Hypothalamus (tissue), 51 donors: ENCODE measurements at regions not wholly inside any gene's neighbourhood (a gene's known extent, or its start where the extent isn't known, plus 50 kb on each side); places are given as distances from the start of the nearest gene placed in this dataset.

Experiments used
- DNase-seq, 51 donors: peaks; one replicate each; lab custom pipeline; 2025; lab: John Stamatoyannopoulos, UW

DNA sequence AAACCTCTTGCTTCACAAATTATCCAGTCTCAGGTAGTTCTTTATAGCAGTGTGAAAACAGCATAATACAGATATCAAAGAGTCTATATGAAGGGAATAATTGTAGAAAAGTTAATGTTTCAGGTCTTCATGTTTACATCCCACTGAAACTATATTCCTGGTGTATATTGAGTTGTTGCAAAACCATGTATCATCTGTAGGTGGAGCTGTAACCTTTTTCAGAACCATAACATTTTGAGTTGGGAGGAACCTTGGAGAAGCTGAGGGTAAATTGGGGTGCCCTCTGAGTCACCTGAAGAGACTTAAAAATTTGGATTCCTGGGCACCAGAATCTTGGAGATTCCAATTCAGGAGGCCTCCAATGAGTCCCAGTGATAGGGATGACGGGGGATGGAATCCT, 51.9 kb upstream of the TAPT1 start:
- DNase-seq: no peak
